HG02588 (cell line): ENCODE measurements at regions not wholly inside any gene's neighbourhood (a gene's known extent, or its start where the extent isn't known, plus 50 kb on each side); places are given as distances from the start of the nearest gene placed in this dataset.
A peak's percentile ranks its signal among the peaks of the same experiment; 100 is the strongest.

ENCODE experiments used
- ATAC-seq: cut with Tn5 transposase; IDR thresholded peaks from one replicate; pipeline ENCODE4 v1.9.1; 2021; ENCODE audit warnings: mild to moderate bottlenecking, moderate library complexity; ENCODE audit not compliant: unreplicated experiment

DNA sequence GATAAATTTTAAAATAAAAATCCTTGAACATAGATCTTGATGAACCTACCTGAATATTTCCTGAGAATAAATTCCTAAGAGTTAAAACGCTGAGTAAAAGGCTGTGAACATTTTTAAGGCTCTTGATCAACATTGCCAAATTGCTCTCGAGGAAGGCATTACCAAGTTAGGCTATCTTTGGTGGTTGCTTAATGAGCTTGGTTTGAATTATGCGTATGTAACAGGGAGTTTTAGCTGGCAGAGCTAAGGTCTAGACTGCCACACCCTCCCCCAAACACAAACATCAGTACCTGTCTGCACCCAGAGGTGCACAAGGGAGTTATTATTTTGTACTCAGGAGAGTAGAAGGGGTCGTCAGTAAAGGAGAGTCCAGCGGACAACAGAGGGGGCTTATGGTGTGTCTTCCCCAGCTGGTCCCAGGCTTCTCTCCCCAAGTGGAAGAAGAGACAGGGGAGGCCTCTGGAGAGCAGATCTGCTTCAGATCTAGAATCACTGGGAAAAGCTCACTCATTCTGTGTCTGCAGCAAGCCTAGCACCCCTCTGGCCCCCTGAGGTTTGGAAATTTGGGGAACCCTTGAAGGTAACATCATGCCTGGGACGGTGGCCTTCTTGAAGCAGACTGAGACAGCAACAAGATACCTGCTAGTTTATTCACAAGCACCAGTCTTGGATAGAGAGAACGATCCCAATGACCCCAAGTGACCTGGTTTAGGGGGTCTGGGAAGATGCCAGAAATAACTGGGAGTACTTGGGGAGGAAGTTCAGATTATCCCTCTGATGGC, 197.2 kb upstream of the ID2 start:
- no peak for ATAC-seq

DNA sequence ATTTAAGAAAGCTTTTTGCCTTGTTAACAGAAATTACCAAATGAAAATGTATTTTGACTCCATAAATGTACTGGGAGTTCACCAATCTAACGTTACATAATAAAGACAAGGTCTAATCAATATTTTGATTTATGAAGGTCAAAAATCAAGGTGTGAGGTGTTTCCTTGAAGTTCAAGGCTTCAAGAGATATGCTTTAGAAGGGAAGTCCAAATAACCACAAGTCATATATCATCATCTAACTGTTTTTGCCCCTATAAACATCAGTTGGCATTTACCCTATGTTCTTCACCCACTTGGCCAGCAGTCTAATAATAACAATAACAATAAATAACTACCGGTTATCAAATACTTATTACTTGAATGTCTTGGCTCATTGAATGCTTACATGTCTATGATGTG, 196.1 kb upstream of the ID2 start:
- no peak for ATAC-seq

DNA sequence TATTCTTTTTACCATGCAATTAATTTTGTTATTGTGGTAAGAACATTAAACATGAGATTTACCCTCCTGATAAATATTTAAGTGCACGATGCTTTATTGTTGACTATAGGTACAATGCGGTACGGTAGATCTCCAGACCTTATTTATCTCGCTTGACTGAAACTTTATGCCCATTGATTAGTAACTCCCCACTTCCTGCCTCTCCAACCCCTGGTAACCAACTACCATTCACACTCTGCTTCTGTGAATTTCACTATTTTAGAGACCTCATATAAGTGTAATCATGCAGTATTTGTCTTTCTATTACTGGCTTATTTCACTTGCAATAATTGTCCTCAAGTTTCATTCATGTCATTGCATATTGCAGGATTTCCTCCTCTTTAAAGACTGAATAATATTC, 195.7 kb upstream of the ID2 start:
- no peak for ATAC-seq

DNA sequence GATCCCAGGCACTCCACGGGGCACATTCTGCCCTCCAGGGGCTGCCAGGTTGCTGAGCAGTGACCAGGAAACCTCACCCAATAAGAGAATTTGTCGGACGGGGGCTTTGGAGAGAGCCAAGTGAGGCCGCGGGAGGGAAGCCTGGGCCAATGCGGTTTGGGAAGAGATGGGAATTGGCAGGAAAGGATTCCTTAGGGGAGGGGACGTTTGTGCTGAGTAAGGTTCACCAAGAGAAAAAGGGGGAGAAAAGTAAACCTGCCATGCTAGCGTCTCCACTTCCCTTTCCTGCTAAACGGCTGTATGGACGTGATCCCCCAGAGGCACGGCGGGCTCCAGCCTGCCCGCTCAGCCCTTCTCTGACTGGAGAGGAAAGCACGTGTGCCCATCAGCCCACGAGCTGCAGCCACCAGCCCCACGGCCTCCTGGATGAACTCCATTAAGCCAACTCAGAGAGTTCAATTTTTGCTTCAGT, 194.4 kb upstream of the ID2 start:
- peak; percentile 26 for ATAC-seq

DNA sequence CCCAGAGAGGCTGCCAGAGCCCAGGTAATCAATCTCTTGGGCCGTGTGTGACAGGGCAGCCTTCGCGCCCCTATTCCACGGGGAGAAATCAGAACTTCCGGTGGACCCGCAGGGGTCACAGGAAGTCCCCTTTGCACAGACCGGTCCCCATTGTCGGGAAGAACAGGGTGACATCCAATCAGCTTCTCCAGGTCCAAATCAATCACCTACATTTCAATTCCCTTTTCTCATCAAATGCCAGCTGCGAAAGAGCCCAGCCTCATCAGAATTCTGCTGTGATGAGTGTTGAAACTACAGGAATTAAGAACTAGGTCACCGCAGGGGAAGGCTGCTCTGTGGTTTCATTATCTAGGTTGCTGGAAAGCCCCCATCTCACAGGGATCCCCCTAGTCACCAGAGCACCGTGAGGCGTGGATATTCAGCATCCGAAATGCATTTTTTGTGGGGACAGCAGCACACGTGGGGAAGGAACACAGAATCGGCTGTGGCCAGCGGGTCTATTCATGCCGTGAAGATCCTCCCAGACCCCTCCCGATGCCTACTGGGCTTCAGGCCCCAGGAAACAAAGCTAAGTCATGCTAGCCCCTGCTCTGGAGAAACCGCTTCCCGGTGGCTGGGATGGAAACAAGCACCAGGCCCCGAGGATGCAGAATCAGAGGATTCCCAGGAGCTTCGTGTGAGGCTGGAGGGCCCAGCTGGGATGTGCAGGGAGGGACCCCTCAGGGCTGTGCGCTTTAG, 193.7 kb upstream of the ID2 start:
- ATAC-seq: peak; percentile 76

DNA sequence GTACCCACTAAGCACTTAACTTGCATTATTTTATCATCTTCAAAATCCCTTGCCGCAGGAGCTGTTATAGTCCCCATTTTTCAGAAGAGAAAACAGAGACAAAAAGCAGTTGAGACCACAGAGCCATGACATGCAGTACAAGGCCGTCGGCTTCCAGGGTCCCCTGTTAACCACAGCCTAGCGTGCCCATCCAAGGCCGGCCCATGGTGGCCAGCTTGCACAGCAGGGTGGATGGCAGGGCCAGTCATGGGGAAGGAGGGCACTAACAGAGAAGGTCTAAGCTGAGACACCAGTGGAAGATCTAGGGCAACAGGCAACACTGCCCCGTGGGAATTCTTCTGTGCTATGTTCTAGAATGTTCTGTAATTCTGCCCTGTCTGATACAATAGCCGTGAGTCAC, 192.6 kb upstream of the ID2 start:
- no peak for ATAC-seq

DNA sequence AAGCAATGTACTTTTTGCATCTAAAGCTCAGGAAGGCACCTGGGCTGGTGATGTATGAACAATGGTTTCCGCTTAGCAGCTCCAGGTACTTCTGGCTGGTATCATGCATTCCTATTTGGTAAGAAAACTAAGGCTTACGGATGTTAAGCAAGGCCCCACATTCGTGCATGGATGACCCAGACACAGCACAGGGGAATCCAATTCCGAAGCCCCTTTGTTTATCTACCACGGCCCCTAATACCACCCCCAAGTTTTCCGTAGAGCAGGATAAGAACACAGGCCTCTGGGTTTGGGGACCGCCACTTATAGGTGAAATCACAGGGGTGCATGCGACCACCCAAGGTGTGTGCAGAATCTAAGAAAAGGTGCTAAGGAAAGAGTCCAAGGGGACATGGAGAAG, 192.1 kb upstream of the ID2 start:
- ATAC-seq: no peak

DNA sequence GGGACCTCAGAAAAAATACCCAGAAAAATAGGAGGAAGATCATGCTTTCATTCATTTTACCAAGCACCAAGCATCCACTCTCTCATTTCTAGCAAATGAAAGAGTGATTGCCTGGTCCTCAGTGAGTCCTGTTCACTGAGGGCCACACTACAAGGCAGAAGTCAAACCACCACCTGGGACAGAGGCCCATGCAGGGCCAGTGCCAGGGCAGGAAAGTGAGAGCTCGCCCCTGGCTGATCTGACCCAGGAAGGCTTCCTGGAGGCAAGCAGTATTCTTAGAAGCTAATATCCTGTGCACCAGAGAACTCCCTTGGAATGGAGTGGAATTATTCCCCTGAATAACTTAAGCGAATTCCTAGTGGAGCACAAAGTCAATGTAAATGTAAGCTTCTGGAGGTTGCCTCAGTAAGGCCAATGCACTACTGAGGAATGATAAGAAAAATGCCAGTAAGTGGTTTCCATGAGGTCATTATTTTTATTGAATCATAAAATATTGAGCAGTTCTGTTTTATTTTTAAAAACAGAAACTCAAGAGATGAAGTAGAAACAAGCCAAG, 191.6 kb upstream of the ID2 start:
- no peak for ATAC-seq

DNA sequence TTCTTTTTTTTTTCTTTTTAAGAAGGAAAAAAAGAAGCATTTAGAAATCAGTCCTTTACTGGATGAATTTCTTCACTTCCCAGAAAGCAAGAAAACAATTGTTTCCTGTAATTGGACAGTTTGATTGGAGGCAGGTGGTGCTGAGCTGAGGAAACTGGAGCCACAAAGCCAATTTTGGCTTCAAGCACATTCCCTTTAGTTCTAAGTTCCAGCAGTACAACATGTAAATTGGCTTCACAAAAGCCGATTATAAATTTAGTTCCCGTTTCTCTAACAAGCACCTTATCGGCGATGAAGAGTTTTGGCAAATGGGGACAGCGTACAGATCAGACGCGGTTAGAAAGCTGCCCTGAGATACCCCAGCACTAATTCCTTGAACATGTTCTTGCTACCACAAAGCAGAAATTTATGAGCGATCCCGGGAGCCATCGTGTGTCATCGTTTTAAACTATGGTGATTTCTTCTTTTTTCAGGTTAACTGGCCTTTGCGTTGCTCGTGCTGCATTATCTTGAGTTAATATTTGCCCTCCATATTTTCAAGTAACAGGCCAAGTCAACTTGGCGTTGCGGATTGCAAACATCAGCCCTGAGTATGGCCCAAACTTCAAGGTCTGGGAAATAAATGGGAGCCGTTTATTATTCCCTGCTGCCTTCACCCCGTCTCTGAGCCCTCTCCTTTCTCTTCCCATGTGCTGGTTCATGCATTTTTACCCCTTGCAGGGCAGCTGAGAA, 190.4 kb upstream of the ID2 start:
- no peak for ATAC-seq

DNA sequence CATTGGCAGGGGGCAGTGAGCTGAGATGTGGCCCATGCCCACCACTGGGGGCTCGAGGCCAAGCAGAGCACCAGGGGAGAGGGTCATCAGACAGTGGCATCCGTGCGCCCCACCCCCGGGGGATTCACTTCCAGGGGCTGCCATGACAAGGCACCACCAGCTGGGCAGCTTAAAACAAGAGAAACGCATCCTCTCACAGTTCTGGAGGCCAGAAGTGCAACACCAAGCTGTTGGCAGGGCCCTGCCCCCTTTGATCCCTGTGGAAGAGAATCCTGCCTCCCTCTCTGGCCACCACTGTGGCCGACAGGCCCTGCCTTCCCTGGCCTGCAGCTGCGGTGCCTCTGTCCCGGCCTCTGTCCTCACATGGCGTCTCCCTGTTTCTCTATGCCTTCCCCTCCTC, 187.7 kb upstream of the ID2 start:
- no peak for ATAC-seq

DNA sequence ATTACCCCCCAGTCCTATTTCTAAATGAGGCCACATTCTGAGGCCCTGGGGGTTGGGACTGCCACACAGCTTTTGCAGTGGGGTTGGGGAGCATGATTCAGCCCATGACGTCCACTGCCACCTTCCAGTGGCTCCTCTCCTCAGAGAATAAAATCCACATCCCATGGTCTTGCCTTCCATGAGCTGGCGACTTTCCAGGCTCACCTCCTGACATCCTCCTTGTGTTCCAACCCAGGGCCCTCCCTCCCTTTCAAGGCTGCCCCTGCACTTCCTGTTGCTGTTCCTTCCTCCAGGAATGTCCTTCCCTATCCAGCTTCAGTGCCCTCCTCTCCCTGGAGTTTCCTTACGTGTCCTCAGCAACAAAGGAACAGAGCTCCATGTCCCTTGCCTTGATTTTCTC, 187.3 kb upstream of the ID2 start:
- no peak for ATAC-seq

DNA sequence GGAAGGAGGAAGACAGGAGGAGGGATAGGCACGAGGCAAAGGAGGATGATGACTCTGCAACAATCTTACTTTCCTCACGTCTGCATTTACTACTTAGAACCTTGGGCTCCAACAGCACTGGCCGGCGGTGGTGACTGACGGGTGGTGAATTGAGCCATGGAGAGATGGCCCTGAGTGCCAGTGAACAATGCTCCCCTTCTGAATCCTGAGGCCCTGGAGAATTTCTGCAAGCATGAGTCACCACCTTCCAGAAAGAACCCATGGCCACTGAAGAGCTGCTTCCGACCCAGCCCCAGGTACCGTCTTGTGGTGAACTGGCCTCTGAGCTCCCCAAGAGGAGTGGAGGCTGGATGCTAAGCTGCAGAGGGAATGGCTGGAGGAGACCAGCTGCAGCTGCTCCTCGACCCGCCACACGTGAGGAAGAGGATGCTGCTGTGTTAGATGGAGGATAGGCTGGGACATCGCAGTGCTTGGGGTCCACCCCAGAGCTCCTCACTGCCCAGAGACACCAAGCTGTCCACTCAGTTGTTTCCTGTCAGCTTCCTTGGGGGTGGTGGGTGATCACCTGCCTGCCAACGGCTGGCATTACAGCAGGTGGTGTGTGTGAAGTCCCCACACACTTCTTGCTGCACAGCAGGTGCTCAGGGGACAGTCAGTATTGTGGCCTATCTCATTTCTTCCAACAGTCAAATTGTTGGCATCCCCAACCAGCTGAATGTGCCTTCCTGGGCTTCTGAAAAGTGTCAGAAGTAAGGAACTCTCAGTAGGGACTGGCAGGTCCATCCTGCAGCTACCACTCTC, 186.5 kb upstream of the ID2 start:
- no peak for ATAC-seq

DNA sequence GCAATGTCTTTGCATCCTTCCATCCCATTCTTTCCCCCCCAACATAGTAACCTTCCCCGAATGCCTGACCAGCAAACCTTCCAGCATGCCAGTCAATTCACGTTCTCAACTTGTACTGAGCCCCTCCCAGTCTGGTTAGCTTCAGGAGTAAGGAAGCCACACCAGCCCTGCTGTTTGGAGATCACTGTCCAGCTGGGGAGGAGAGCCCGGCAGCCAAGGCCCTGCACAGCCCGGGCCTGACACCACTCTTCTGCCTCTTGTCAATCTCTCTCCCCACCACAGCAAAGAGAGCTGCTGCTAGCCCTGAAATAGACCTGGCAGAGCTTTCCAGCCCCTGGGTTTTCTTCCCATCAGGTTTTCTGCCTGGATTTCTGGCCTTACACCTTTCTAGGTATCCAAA, 185.8 kb upstream of the ID2 start:
- ATAC-seq: no peak

DNA sequence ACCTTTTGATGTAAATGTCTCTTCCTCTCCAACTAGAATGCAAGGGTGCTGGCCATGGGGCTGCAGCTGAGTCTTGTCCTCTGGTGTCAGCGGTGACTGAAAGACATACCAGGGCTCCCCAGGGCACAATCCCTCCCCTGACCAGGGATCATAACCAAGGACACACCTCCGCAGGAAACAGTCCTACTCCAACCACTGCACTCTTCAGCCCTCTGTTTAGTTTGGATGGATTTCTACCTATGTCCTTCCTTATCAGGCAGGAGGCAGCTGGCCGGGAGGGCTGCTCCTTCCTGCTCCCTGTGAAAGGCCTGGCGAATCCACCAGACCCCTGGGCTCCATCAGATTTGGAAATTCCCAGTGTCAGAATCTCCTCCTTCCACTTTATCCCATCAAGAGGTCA, 185.2 kb upstream of the ID2 start:
- ATAC-seq: no peak

DNA sequence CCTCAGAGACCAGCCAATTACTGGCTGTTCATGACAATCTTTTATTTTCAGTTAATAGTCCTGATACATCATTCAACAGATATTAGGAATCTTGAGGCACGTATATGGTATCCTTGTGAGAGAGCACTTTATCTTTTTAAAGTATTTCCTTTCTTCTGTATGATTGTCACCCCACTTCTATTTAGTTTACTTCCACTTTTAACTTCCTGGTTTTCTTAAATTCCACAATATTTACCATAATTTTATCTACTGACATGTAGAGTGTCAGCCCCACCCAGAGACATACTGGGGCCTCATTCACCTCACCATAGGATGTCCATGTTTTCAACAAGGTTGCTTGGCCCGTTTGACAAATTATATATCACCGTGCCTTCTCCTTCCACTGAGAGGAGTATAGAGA, 182.9 kb upstream of the ID2 start:
- ATAC-seq: no peak

DNA sequence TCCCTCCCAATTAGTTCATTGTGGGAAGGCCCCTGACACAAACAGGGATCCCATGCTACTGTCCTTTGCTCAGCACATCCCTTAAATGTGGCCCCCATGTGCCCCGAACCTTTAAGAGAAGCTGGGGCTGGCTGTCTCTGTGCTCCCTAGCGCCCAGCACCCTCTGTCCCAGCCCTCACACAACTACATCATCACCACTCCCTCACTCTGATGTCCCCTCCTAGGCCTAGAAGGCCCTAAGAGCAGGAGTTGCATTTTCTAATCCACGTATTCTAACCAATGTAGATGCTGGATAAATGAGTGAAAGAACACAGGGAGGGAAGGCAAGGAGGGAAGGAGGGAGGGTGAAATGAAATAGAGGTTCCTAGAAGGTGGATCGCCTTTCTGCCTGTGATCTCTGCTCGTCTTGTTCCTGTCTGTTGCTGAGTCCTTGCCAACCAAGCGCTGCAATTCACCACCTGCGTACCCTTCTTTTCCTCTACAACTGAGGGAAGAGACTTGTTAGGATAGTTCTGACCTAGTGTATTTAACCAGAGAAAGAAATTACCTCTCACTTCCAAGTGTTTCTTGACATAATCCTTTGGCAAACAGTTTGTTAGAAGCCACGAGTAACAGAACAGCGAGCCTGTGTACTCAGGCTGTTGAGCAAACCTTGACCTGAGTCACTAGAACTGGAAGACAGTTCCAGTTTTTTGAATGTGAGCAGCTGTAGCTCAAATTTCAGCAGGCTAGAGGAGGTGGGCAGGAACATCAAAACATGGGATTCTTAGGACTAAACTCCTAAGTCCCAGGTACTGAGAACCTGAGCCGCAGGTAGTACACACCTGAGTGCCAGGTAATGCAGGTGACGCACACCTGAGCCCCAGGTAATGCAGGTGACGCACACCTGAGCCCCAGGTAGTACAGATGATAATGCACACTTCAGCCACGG, 181.5 kb upstream of the ID2 start:
- ATAC-seq: no peak

DNA sequence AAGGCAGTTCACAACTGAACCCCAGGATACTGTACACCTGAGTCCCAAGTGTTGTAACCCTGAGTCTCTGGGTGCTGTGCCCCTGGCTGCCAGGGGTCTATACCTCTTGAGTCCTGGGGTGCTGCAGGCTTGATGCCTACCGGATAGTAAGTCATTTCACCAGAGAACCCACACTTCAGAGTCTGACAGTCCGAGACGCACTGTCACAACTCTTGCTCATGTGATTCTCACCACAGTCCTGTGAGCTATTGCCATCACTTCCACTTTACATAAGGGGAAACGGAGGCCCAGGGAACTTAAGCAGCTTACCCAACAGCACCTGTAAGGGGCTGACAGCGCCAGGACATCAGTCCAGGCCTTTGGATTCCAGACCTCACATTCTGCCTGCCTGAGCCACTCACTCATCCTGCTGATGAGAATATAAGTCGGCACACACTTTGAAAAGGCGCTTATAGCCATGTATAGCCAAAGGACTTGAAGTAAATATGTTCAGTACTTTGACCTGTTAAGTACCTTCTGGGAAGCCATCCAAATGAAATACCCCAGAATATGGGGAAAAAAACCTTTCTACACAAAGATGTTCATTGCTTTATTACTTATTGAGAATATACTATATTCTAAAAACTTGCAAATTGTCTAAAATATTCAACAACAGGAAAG, 180.7 kb upstream of the ID2 start:
- ATAC-seq: no peak

DNA sequence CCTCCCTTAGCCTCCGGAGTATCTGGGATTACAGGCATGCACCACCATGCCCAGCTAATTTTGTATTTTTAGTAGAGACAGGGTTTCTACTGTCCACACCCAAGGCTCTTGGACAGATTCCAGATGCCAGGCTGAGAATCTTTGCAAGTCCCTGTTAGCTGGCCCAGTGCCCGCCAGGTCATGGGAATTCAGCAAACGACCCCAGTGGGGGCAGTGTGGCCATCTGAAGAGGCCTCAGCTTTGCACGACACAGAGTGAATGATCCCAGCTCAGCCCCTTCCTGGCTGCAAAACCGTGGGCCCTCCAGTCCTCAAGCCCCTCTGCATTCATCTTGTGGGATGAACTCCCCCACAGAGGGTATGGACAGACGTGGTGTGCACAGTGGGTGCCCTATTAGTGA, 179.5 kb upstream of the ID2 start:
- no peak for ATAC-seq

DNA sequence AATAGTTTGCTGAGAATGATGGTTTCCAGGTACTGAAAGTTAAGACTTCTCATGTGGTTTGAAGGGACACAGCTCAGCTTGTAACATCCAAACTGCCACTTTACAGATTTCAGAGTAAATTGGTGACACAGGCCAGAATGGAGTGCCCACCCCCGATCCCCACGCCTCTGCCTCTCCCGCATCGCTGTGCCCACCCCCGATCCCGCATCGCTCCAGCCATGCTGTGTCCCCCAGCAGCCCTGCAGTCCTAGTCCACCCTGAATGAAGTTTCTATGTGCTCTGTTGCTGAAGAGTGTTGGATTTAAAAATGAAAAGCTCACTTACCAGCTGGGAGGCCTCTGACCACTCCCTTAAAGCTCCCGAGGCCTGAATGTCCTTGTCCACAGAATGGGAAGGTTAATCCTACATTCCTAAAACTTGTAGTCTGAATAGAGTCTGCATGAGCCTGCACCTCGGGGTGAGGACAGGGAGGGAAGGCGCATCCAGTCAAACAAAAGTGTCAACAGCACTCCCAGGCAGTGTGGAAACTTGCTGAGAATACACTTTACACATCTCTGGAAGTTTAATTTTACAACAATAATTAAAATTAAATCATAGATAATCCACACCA, 176.4 kb upstream of the ID2 start:
- no peak for ATAC-seq
